ENCODE measurements at regions not wholly inside any gene's neighbourhood (a gene's known extent, or its start where the extent isn't known, plus 50 kb on each side); places are given as distances from the start of the nearest gene placed in this dataset.
"Not testable (repeated sequence)": the region's sequence is repeated elsewhere in the genome, so short reads cannot be mapped to it uniquely, and the experiment has no call there.

- H4K5ac ChIP-seq (ENCODE audit: low read depth, low read length); H3K56ac ChIP-seq (ENCODE audit: extremely low read depth, insufficient read depth, low read length); H3K9me1 ChIP-seq (ENCODE audit: insufficient read depth, low read length); H3K4ac ChIP-seq (ENCODE audit: low read depth, low read length); dilution Hi-C loops (cut with HindIII; ENCODE audit: low sequenced_read_pairs, unreplicated experiment); H3K9me3 ChIP-seq (ENCODE audit: control insufficient read depth, insufficient read depth, low read length); H3K27me3 ChIP-seq (ENCODE audit: control insufficient read depth, insufficient read depth, low read length); H3K14ac ChIP-seq (replicated peaks; ENCODE audit: low read depth, low read length); BruUV-seq (replicated peaks); H4K8ac ChIP-seq (ENCODE audit: low read depth in 2 of 2, low read length in 2 of 2); H3K79me1 ChIP-seq (ENCODE audit: low read depth in 1 of 2, low read length in 2 of 2); H4K91ac ChIP-seq (ENCODE audit: insufficient read depth, low read depth, low read length); H2AFZ ChIP-seq (replicated peaks; ENCODE audit: low read length, poor library complexity); intact Hi-C loops (cut with micrococcal nuclease); in situ Hi-C loops (cut with MboI; ENCODE audit: low sequenced_read_pairs); H3K36me3 ChIP-seq (ENCODE audit: control insufficient read depth, insufficient read depth, low read length); H2AK9ac ChIP-seq (replicated peaks; ENCODE audit: low read depth, low read length, poor library complexity); POLR2A ChIA-PET (ENCODE audit: unreplicated experiment); H3K27ac ChIP-seq (ENCODE audit: insufficient read depth, low read length); DNase-seq; H2AK5ac ChIP-seq (ENCODE audit: low read depth, low read length); H2BK15ac ChIP-seq (ENCODE audit: low read depth, low read length); H4K20me1 ChIP-seq (ENCODE audit: insufficient read depth, low read length); H3K4me1 ChIP-seq (ENCODE audit: control insufficient read depth, insufficient read depth, low read length); H2BK20ac ChIP-seq (ENCODE audit: low read depth, low read length); H3K4me3 ChIP-seq (ENCODE audit: insufficient read depth, low read depth, low read length); H3K23ac ChIP-seq (ENCODE audit: low read depth, low read length); H3K18ac ChIP-seq (ENCODE audit: low read depth, low read length); H2BK5ac ChIP-seq (ENCODE audit: low read depth, low read length, poor library complexity, severe bottlenecking); H3K9ac ChIP-seq (ENCODE audit: low read depth, low read length); ATAC-seq (ENCODE audit: low read depth); CTCF ChIA-PET; H3K4me2 ChIP-seq (ENCODE audit: low read depth, low read length); H2BK120ac ChIP-seq (ENCODE audit: low read depth, low read length): not testable (repeated sequence)
- no CpG with 5 or more reads among the region's 18 CpGs for WGBS, 2 experiments (ENCODE audit: extremely low coverage in 2 of 2, insufficient read length in 1 of 2)
These were observed 2805.9 kb downstream of the RPIA start for GRCh38 chr2:91497129-91498064.

- POLR2A ChIA-PET (ENCODE audit: unreplicated experiment); intact Hi-C loops (cut with micrococcal nuclease); H3K56ac ChIP-seq (ENCODE audit: extremely low read depth, insufficient read depth, low read length); H4K91ac ChIP-seq (ENCODE audit: insufficient read depth, low read depth, low read length); H3K9ac ChIP-seq (ENCODE audit: low read depth, low read length); H3K79me1 ChIP-seq (ENCODE audit: low read depth in 1 of 2, low read length in 2 of 2); H3K27ac ChIP-seq (ENCODE audit: insufficient read depth, low read length); H3K9me3 ChIP-seq (ENCODE audit: control insufficient read depth, insufficient read depth, low read length); H4K5ac ChIP-seq (ENCODE audit: low read depth, low read length); H2AFZ ChIP-seq (replicated peaks; ENCODE audit: low read length, poor library complexity); H2BK120ac ChIP-seq (ENCODE audit: low read depth, low read length); H3K4me2 ChIP-seq (ENCODE audit: low read depth, low read length); BruUV-seq (replicated peaks); DNase-seq; ATAC-seq (ENCODE audit: low read depth); H3K36me3 ChIP-seq (ENCODE audit: control insufficient read depth, insufficient read depth, low read length); dilution Hi-C loops (cut with HindIII; ENCODE audit: low sequenced_read_pairs, unreplicated experiment); H3K14ac ChIP-seq (replicated peaks; ENCODE audit: low read depth, low read length); H4K20me1 ChIP-seq (ENCODE audit: insufficient read depth, low read length); H3K18ac ChIP-seq (ENCODE audit: low read depth, low read length); H2AK9ac ChIP-seq (replicated peaks; ENCODE audit: low read depth, low read length, poor library complexity); H3K4me1 ChIP-seq (ENCODE audit: control insufficient read depth, insufficient read depth, low read length); H3K9me1 ChIP-seq (ENCODE audit: insufficient read depth, low read length); H2BK15ac ChIP-seq (ENCODE audit: low read depth, low read length); H2BK5ac ChIP-seq (ENCODE audit: low read depth, low read length, poor library complexity, severe bottlenecking); CTCF ChIA-PET; H3K4me3 ChIP-seq (ENCODE audit: insufficient read depth, low read depth, low read length); in situ Hi-C loops (cut with MboI; ENCODE audit: low sequenced_read_pairs); H4K8ac ChIP-seq (ENCODE audit: low read depth in 2 of 2, low read length in 2 of 2); H2BK20ac ChIP-seq (ENCODE audit: low read depth, low read length); H3K27me3 ChIP-seq (ENCODE audit: control insufficient read depth, insufficient read depth, low read length); H3K23ac ChIP-seq (ENCODE audit: low read depth, low read length); H3K4ac ChIP-seq (ENCODE audit: low read depth, low read length); H2AK5ac ChIP-seq (ENCODE audit: low read depth, low read length): not testable (repeated sequence)
These were observed 2806.6 kb downstream of the RPIA start for GRCh38 chr2:91498065-91498449.

Measured in IMR-90 (cell line).